Keratinocyte (primary cell): ENCODE measurements at regions not wholly inside any gene's neighbourhood (a gene's known extent, or its start where the extent isn't known, plus 50 kb on each side); places are given as distances from the start of the nearest gene placed in this dataset.
"Not testable (repeated sequence)": the region's sequence is repeated elsewhere in the genome, so short reads cannot be mapped to it uniquely, and the experiment has no call there.

ENCODE experiments used
- CTCF ChIP-seq, 3 experiments: IDR thresholded peaks in 1 of 3; conservative IDR thresholded peaks in 1 of 3; optimal IDR thresholded peaks in 1 of 3; 2 replicates in 2 of 3; 3 replicates in 1 of 3; pipeline versions ENCODE3 to v1.5.1; 2011; ENCODE audit warnings: low read length in 3 of 3, mild to moderate bottlenecking in 3 of 3, moderate library complexity in 2 of 3, control low read depth in 1 of 3, inconsistent platforms in 1 of 3; ENCODE audit not compliant: insufficient read depth in 2 of 3; ENCODE audit errors: extremely low read depth in 1 of 3
- EZH2 ChIP-seq: IDR thresholded peaks from one replicate; pipeline ENCODE4 v1.6.1; 2012; ENCODE audit warnings: inconsistent platforms, mild to moderate bottlenecking, low read length, moderate library complexity

GRCh38 chr5:112600510-112600909 lies 137.2 kb upstream of the APC start:
- not testable (repeated sequence) for TF ChIP-seq EZH2; CTCF (optimal IDR thresholded peaks at IDR 0.05 in 1 of 3, IDR thresholded peaks at IDR 0.05 in 1 of 3, conservative IDR thresholded peaks at IDR 0.05 in 1 of 3; ENCODE audit: extremely low read depth in 1 of 3, insufficient read depth in 2 of 3, low read length in 3 of 3)
